SK-N-DZ (cell line): ENCODE measurements at regions not wholly inside any gene's neighbourhood (a gene's known extent, or its start where the extent isn't known, plus 50 kb on each side); places are given as distances from the start of the nearest gene placed in this dataset.
A peak's percentile ranks its signal among the peaks of the same experiment; 100 is the strongest.

Source experiments
- DNase-seq: peaks from one replicate; pipeline ENCODE4 v3.0.0-alpha.2; 2015; ENCODE audit warnings: low spot score

GRCh38 chr1:69139007-69139406 is 428.7 kb upstream of the LRRC7 start:
- no peak for DNase-seq

GRCh38 chr1:69146303-69146702 is 421.4 kb upstream of the LRRC7 start:
- DNase-seq = no peak

DNA sequence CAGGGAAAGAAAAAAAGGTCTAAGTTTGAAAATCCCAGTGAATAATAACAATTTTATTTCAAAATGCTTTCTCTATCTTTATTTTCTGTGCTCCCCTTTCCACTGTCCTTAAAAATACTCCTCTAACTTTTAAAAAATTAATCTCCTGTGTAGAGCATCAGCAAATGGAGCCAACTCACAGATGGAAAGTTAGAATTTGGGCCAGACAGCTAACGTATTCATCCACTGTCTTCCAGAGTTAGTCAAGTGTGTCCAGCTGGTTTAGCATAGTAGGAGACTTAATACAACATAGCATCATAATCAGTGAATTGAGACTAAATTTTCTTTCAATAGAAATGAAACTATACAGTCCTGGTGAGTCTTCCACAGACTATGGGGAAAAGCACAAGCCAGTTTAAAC is 419.0 kb upstream of the LRRC7 start:
- DNase-seq = no peak

GRCh38 chr1:69157046-69157756 is 410.5 kb upstream of the LRRC7 start:
- DNase-seq = no peak

DNA sequence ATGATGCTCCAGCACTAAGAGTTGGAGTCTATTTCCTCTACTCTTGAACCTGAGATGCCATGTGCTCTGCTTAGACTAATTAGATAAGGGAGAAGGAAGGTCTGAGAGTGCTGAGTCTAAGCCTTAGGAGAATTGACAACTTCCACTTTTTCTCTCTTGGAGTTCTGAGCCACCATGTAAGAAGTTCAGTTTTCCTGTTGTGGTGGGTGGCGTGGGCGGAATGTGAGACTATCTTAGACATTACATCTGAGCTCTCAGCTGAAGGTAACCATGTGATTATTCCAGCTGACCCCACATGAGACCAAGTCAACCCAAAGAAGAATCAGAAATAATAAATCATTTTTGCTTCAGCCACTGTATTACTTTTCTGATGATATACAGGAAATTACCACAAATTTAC is 404.5 kb upstream of the LRRC7 start:
- DNase-seq = no peak

DNA sequence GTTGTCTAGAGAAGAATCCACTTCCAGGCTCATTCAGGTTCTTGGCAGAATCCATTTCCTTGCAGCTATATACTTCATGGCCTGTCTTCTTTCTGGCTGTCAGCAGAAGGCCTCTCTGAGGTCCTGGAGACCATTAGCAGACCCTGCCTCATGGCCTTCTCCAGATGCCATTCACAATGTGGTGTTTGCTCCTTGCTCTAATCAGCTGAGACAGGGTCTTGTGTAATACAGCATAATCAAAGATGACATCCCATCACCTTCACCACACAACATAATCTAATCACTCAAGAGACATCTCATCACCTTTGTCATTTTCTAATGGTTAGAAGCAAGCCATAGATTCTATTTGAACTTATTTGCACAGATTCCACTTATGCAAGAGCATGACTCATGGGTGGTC is 403.9 kb upstream of the LRRC7 start:
- peak; percentile 73 for DNase-seq

- no peak for DNase-seq
Observed at GRCh38 chr1:69167876-69168275, 399.8 kb upstream of the LRRC7 start.

GRCh38 chr1:69171248-69171647 is 396.5 kb upstream of the LRRC7 start:
- no peak for DNase-seq

DNA sequence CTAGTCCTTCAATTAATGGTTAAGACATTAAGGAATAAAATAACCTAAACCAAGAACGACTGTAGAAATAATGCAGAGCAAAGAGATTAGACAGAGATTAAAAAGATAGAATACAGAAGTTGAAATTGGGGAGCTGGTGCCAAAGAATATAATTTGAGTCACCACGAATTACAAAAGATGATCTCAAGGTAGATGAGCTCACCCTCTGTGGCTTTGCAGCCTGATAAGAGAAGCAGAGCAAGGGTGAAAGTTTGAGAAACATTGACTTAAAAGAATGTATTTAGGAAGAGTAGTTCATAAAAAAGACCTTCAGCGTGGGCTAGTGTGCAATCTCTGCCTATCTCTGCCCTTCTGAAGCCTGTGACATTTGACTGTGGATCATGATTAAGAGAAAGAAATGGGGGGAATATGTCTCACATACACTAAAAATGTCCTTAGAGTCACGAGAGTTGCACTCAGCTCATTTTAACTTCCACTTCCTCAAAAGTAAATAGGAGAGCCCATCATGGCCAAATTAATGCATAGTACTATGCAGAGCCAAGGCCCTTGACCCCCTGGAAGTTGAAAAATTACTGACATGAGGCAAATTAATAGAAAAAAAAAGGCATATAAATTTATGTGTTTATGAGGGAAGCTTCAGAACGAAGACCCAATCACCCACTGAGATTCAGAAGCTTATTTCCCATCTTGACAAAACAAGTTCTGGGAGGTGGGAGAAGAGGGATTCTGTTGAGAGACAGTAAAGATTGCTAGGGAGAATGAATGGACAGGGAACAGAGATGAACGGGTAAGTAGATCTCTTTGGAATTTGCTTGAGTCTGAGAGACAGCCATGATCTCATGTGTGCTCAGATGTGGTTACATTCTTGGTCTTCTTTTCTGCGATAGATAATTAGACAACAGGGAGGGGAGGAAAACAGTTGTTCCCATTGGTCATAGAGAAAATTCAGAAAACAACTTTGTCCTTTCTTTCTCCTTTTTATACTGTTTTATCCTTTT is 395.4 kb upstream of the LRRC7 start:
- DNase-seq = no peak

- no peak for DNase-seq
Observed at GRCh38 chr1:69175053-69175452, 392.7 kb upstream of the LRRC7 start.

DNA sequence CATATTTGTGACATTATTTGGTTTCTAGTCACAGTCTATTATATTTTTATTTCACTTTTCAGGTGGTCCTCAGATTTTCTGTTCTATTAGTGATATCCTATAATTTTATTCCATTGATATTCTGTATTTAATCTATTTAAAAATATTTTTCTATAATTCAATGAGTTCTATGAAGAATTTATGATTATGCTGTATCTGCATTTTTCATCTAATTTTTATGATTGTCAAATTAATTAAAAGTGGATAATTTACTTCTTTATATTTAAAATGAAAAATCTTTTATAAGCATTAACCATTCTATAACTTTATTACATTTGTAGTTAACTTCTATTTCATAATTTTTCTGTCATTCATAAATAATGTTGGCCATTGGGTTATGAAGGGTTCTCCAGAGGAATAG is 387.4 kb upstream of the LRRC7 start:
- no peak for DNase-seq

DNA sequence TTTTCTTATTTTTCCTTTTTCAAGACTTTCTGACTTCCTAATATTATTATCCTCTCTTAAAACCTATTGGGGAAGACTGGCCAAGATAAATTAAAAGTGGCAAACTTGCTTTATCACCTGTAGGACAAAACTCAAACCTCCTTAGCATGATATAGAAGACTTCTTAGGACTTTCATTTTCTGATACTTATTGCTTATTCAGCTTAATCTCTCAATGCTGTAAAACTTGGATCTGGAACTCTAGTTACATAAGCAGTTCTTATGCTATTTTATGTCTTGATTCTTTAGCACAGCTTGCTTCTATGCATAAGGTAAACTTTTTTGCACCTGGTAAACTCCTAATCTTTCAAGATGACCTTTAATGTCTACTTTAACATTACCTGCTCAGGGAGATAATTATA is 382.3 kb upstream of the LRRC7 start:
- DNase-seq = no peak

- peak; percentile 1 for DNase-seq
Observed at GRCh38 chr1:69191335-69191734, 376.4 kb upstream of the LRRC7 start.

GRCh38 chr1:69195136-69195535 is 372.6 kb upstream of the LRRC7 start:
- no peak for DNase-seq

- no peak for DNase-seq
Observed at GRCh38 chr1:69196071-69196470, 371.7 kb upstream of the LRRC7 start.

GRCh38 chr1:69197816-69198215 is 369.9 kb upstream of the LRRC7 start:
- DNase-seq = no peak

DNA sequence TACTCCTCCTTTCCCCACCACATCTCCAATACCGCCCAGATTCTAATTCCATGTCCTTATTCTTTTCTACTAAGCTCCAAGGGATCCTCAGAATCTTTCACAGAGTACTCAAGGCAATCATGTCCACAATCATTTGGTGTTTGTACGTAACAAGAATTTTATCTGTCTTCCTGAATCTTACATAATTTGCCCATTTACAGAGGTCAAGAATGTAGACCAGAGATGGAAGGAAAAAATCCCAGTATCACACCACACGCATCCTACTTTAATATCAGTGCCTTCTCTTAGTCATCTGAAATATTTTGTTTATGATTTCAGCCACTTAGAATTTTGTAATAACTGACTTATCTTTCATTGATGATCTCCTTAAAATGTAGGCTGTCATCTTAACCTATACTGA is 366.0 kb upstream of the LRRC7 start:
- no peak for DNase-seq

DNA sequence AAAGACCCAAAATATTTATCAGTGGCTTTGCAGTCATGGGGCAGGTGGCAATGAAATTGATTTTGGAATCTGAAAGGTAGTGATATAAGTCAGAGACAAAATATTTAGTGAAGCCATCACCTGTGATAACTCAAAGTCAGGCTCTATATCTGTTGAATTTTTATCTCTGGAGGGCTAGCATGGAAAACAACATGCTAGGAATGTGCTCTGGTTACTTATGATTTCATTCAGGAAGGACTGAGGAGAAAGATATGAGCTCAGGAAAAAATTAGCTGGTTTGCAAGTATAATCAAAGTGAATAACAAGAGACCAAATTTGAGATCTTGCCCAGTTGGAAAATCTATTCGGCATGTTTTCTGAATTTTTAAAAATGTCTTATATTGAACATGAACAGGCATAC is 364.6 kb upstream of the LRRC7 start:
- no peak for DNase-seq

DNA sequence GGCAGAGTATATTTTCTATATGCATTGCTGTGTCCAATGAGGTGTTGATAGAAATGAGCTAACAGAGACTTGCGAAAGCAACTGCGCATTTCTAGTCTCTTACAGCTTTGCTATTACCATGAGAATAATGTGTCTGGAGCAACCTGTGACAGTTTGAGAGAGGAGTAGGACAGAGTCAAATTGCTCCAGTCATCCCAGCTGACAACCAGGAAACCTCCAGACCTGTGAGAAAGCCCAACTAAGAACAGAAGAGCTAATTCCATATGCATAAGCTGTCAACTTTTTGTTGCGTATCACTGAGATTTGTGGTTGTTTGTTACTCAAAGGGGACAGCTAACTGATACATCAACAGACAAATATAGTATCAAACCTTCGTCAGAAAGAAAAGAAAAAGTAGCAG is 354.1 kb upstream of the LRRC7 start:
- no peak for DNase-seq

DNA sequence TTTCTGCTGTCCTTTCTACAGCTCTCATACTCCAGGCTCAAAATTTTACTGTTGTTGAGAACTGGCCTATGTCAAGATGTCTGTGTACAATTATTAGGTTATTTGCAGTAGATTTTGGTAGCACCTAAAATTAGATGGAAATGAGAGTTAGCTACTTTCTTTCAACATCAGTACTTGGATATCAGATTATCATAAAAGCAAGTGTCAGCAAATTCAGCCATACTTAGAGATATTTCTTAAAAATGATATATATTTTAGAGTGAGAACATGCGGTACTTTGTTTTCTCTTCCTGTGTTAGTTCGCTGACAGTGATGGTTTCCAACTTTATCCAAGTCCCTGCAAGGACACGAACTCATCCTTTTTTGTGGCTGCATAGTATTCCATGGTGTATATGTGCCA is 351.8 kb upstream of the LRRC7 start:
- no peak for DNase-seq

- no peak for DNase-seq
Observed at GRCh38 chr1:69220672-69221071, 347.1 kb upstream of the LRRC7 start.

GRCh38 chr1:69221524-69221923 is 346.2 kb upstream of the LRRC7 start:
- peak; percentile 34 for DNase-seq

GRCh38 chr1:69223156-69223555 is 344.6 kb upstream of the LRRC7 start:
- DNase-seq = no peak
